ENCODE measurements at regions not wholly inside any gene's neighbourhood (a gene's known extent, or its start where the extent isn't known, plus 50 kb on each side); places are given as distances from the start of the nearest gene placed in this dataset.

- TF ChIP-seq CTCF (IDR thresholded peaks at IDR 0.05), result no peak
- no peak for TF ChIP-seq POLR2AphosphoS5 (IDR thresholded peaks at IDR 0.05)
- no peak for TF ChIP-seq POLR2A (IDR thresholded peaks at IDR 0.05)
Observed at GRCh38 chr5:3155046-3155445, 403.6 kb upstream of the IRX2 start.
